Right atrium auricular region (tissue), 2 donors: ENCODE measurements at regions not wholly inside any gene's neighbourhood (a gene's known extent, or its start where the extent isn't known, plus 50 kb on each side); places are given as distances from the start of the nearest gene placed in this dataset.
"Not testable (repeated sequence)": the region's sequence is repeated elsewhere in the genome, so short reads cannot be mapped to it uniquely, and the experiment has no call there.

Experiments used
- DNase-seq: peaks from one replicate; pipeline ENCODE4 v3.0.0-alpha.2; 2019; ENCODE audit warnings: low spot score
- H3K27ac ChIP-seq, 2 donors: fragments of 200-600 bp; sonication (generic); 1 replicate in 1 of 2; 2 replicates in 1 of 2; pipeline ENCODE4 v1.5.1; 2016 to 2019
- H3K27me3 ChIP-seq, 2 donors: fragments of 200-600 bp; sonication (generic); one replicate each; pipeline versions ENCODE4 v1.5.1 to v1.6.0; 2017 to 2019
- H3K36me3 ChIP-seq: fragments of 200-600 bp; sonication (generic); one replicate; pipeline ENCODE4 v1.5.1; 2016
- H3K4me1 ChIP-seq, 2 donors: fragments of 200-600 bp; sonication (generic); one replicate each; pipeline versions ENCODE4 v1.5.1 to v1.6.0; 2017 to 2019
- H3K4me3 ChIP-seq, 2 donors: fragments of 200-600 bp; sonication (generic); 1 replicate in 1 of 2; 2 replicates in 1 of 2; pipeline ENCODE4 v1.5.1; 2017 to 2019; ENCODE audit warnings: mild to moderate bottlenecking in 1 of 2, moderate library complexity in 1 of 2
- H3K9me3 ChIP-seq, 2 donors: fragments of 200-600 bp; sonication (generic); one replicate each; pipeline ENCODE4 v1.5.1; 2019
- CTCF ChIP-seq, 2 donors: fragments of 200-600 bp; sonication (generic); IDR thresholded peaks; one replicate each; pipeline ENCODE4 v1.5.1; 2019; ENCODE audit warnings: antibody characterized with exemption in 2 of 2

GRCh38 chr2:52495816-52496215 lies 1271.8 kb upstream of the CHAC2 start:
- no peak for TF ChIP-seq CTCF (IDR thresholded peaks at IDR 0.05)
- H3K4me3 ChIP-seq, result no peak overlapping the region
- no peaks in the 10 kb centered on the region for H3K36me3 ChIP-seq
- no peaks in the 10 kb centered on the region for H3K27me3 ChIP-seq
- H3K4me1 ChIP-seq, result peaks cover 0 to 1% of the 10 kb centered on the region in 2 donors
- DNase-seq, result no peak
- no peaks in the 10 kb centered on the region for H3K9me3 ChIP-seq
- H3K27ac ChIP-seq, result no peak overlapping the region

GRCh38 chr2:52477166-52477565 lies 1290.4 kb upstream of the CHAC2 start:
- no peaks in the 10 kb centered on the region for H3K9me3 ChIP-seq
- no peak for DNase-seq
- H3K27me3 ChIP-seq, result no peaks in the 10 kb centered on the region
- no peak overlapping the region for H3K27ac ChIP-seq
- H3K4me3 ChIP-seq, result no peak overlapping the region
- no peaks in the 10 kb centered on the region for H3K4me1 ChIP-seq
- no peak for TF ChIP-seq CTCF (IDR thresholded peaks at IDR 0.05)
- H3K36me3 ChIP-seq, result no peaks in the 10 kb centered on the region

- H3K4me1 ChIP-seq, result no peaks in the 10 kb centered on the region
- H3K27ac ChIP-seq, result no peak overlapping the region
- no peaks in the 10 kb centered on the region for H3K36me3 ChIP-seq
- H3K4me3 ChIP-seq, result no peak overlapping the region
- no peaks in the 10 kb centered on the region for H3K27me3 ChIP-seq
- H3K9me3 ChIP-seq, result no peaks in the 10 kb centered on the region
- no peak for TF ChIP-seq CTCF (IDR thresholded peaks at IDR 0.05)
- no peak for DNase-seq
Measured at GRCh38 chr2:52475590-52475989, 1292.0 kb upstream of the CHAC2 start.

- H3K27ac ChIP-seq, result no peak overlapping the region
- no peak for DNase-seq
- H3K27me3 ChIP-seq, result no peaks in the 10 kb centered on the region
- H3K4me3 ChIP-seq, result no peak overlapping the region
- TF ChIP-seq CTCF (IDR thresholded peaks at IDR 0.05), result no peak
- no peaks in the 10 kb centered on the region for H3K4me1 ChIP-seq
- H3K36me3 ChIP-seq, result no peaks in the 10 kb centered on the region
- H3K9me3 ChIP-seq, result no peaks in the 10 kb centered on the region
Measured at GRCh38 chr2:52474091-52474490, 1293.5 kb upstream of the CHAC2 start.

GRCh38 chr2:52473526-52473925 lies 1294.1 kb upstream of the CHAC2 start:
- TF ChIP-seq CTCF (IDR thresholded peaks at IDR 0.05), result no peak

GRCh38 chr2:52470457-52470856 lies 1297.1 kb upstream of the CHAC2 start:
- H3K27ac ChIP-seq, H3K4me1 ChIP-seq, H3K4me3 ChIP-seq, H3K9me3 ChIP-seq, H3K27me3 ChIP-seq, H3K36me3 ChIP-seq, DNase-seq: not testable (repeated sequence)

More at GRCh38 chr2:52473526-52473925, 1294.1 kb upstream of the CHAC2 start:
- Histone ChIP-seq H3K4me3 (no peak overlapping the region), H3K27ac (no peak overlapping the region), H3K36me3 (no peaks in the 10 kb centered on the region), H3K4me1 (no peaks in the 10 kb centered on the region), H3K9me3 (no peaks in the 10 kb centered on the region), H3K27me3 (no peaks in the 10 kb centered on the region)
- DNase-seq, result no peak
